PC-9 (cell line): ENCODE measurements at regions not wholly inside any gene's neighbourhood (a gene's known extent, or its start where the extent isn't known, plus 50 kb on each side); places are given as distances from the start of the nearest gene placed in this dataset.

Source experiments
- BruUV-seq: library from RNA; stranded (reverse); fragments of 400-500 nt; replicated peaks from 2 replicates; lab custom pipeline; 2021; lab: Mats Ljungman, UMichigan
- CTCF ChIA-PET: fragments of 300-600 bp; sonication (Branson Sonifier 250); formaldehyde crosslinking; loops from one replicate; lab custom pipeline; 2022; ENCODE audit warnings: antibody characterized with exemption; lab: Charles Lee
- POLR2A ChIA-PET: fragments of 300-600 bp; sonication (Branson Sonifier 250); formaldehyde crosslinking; loops from one replicate; lab custom pipeline; 2022; ENCODE audit warnings: antibody characterized with exemption; ENCODE audit not compliant: unreplicated experiment; lab: Charles Lee
- DNase-seq, 2 experiments: peaks; one replicate each; pipeline versions ENCODE4 v3.0.0 to v3.0.0-alpha.2; 2015 to 2022; ENCODE audit warnings: mixed read lengths in 1 of 2
- H2AFZ ChIP-seq: fragments of 200-600 bp; sonication (generic); 2 replicates; pipeline ENCODE4 v1.8.1; 2017; ENCODE audit warnings: antibody characterized with exemption
- H3F3A ChIP-seq: fragments of 200-600 bp; sonication (generic); 2 replicates; pipeline ENCODE4 v1.8.1; 2017; ENCODE audit warnings: antibody characterized with exemption, mild to moderate bottlenecking, low read depth; ENCODE audit not compliant: insufficient read depth
- H3K27ac ChIP-seq: fragments of 200-600 bp; sonication (generic); 2 replicates; pipeline ENCODE4 v1.6.1; 2016; ENCODE audit warnings: mixed run types
- H3K27me3 ChIP-seq: fragments of 200-600 bp; sonication (generic); 2 replicates; pipeline ENCODE4 v1.6.1; 2016; ENCODE audit warnings: low read depth, mixed run types; ENCODE audit not compliant: insufficient read depth
- H3K36me3 ChIP-seq: fragments of 200-600 bp; sonication (generic); 2 replicates; pipeline ENCODE4 v1.6.1; 2016; ENCODE audit warnings: low read depth, mixed run types
- H3K4me1 ChIP-seq: fragments of 200-600 bp; sonication (generic); replicated peaks from 2 replicates; pipeline ENCODE4 v1.6.1; 2016; ENCODE audit warnings: mixed run types; ENCODE audit not compliant: insufficient read depth
- H3K4me2 ChIP-seq: fragments of 200-600 bp; sonication (generic); 2 replicates; pipeline ENCODE4 v1.6.1; 2017; ENCODE audit warnings: mixed run types
- H3K4me3 ChIP-seq: fragments of 200-600 bp; sonication (generic); 2 replicates; pipeline ENCODE4 v1.6.1; 2016; ENCODE audit warnings: mixed run types
- H3K79me2 ChIP-seq: fragments of 200-600 bp; sonication (generic); 2 replicates; pipeline ENCODE4 v1.6.1; 2017; ENCODE audit warnings: low read depth, mixed run types
- H3K9me2 ChIP-seq: fragments of 200-600 bp; sonication (generic); 2 replicates; pipeline ENCODE4 v1.8.1; 2017; ENCODE audit warnings: mild to moderate bottlenecking; ENCODE audit not compliant: insufficient read depth
- H3K9me3 ChIP-seq: fragments of 200-600 bp; sonication (generic); 2 replicates; pipeline ENCODE4 v1.8.1; 2016; ENCODE audit warnings: low read depth; ENCODE audit not compliant: insufficient read depth
- H4K20me1 ChIP-seq: fragments of 200-600 bp; sonication (generic); 2 replicates; pipeline ENCODE4 v1.8.1; 2017; ENCODE audit not compliant: insufficient read depth
- EZH2 ChIP-seq: fragments of 200-600 bp; sonication (generic); IDR thresholded peaks from 2 replicates; pipeline ENCODE4 v1.8.0; 2017; ENCODE audit warnings: antibody characterized with exemption, low read depth
- intact Hi-C: fragments of 100-400 bp; cut with micrococcal nuclease; formaldehyde crosslinking; loops from one replicate; pipeline ENCODE4 v1.10.0; 2022; ENCODE audit not compliant: unreplicated experiment
- TF ChIP-seq, protein P1 (sequence below): fragments of 200-600 bp; sonication (generic); conservative IDR thresholded peaks from 2 replicates; pipeline ENCODE4 v1.6.1; 2017; ENCODE audit warnings: mixed run types, antibody characterized with exemption, mild to moderate bottlenecking, moderate library complexity

DNA sequence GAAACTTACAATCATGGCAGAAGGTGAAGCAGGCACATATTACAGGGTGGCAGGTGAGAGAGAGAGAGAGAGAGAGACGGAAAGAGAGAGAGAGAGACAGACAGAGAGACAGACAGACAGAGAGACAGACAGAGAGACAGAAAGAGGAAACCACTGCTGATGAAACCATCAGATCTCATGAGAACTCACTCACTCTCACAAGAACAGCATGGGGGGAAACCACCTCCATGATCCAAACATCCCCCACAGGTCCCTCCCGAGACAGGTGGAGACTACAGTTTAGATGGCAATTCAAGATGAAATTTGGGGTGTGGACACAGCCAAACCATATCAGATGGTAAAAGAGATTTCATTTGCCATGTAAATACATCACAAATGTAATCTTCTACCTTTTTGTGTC is 708.1 kb downstream of the MRPL39 start:
- H3K27me3 ChIP-seq, result no peaks in the 10 kb centered on the region
- BruUV-seq, result no TSS peak
- POLR2A ChIA-PET, result no interaction called here
- no peaks in the 10 kb centered on the region for H3K79me2 ChIP-seq
- no peaks in the 10 kb centered on the region for H3F3A ChIP-seq
- H4K20me1 ChIP-seq, result no peaks in the 10 kb centered on the region
- no peak overlapping the region for H3K4me2 ChIP-seq
- H3K27ac ChIP-seq, result no peak overlapping the region
- TF ChIP-seq EZH2, result no peak
- TF ChIP-seq, protein P1, sequence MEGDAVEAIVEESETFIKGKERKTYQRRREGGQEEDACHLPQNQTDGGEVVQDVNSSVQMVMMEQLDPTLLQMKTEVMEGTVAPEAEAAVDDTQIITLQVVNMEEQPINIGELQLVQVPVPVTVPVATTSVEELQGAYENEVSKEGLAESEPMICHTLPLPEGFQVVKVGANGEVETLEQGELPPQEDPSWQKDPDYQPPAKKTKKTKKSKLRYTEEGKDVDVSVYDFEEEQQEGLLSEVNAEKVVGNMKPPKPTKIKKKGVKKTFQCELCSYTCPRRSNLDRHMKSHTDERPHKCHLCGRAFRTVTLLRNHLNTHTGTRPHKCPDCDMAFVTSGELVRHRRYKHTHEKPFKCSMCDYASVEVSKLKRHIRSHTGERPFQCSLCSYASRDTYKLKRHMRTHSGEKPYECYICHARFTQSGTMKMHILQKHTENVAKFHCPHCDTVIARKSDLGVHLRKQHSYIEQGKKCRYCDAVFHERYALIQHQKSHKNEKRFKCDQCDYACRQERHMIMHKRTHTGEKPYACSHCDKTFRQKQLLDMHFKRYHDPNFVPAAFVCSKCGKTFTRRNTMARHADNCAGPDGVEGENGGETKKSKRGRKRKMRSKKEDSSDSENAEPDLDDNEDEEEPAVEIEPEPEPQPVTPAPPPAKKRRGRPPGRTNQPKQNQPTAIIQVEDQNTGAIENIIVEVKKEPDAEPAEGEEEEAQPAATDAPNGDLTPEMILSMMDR, result no peak
- no peak for DNase-seq
- no peaks in the 10 kb centered on the region for H3K9me2 ChIP-seq
- no peak overlapping the region for H3K4me3 ChIP-seq
- intact Hi-C loops, result no loop called here
- no peaks in the 10 kb centered on the region for H3K9me3 ChIP-seq
- H3K4me1 ChIP-seq, result no peaks in the 10 kb centered on the region
- H3K36me3 ChIP-seq, result no peaks in the 10 kb centered on the region
- CTCF ChIA-PET, result no interaction called here
- no peak overlapping the region for H2AFZ ChIP-seq

DNA sequence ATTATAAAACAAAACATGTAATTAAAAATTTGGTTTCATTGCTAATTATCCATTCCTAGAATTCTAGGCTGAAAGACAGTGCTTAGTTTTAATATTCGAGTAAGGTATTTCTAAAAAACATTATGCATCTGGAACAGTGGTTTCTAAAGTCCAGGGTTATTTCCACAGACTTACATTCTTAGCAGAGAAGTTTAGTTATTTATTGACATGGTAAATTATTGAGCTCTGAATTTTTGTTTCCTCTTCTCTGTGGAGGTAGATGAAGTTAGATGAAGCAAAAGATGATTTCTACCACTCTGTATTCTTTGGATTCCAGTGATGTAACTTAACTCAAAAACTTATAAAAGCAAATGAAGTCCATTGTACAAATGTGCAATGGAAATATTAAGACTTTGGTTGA is 709.4 kb downstream of the MRPL39 start:
- CTCF ChIA-PET, result no interaction called here
- H4K20me1 ChIP-seq, result no peaks in the 10 kb centered on the region
- intact Hi-C loops, result no loop called here

DNA sequence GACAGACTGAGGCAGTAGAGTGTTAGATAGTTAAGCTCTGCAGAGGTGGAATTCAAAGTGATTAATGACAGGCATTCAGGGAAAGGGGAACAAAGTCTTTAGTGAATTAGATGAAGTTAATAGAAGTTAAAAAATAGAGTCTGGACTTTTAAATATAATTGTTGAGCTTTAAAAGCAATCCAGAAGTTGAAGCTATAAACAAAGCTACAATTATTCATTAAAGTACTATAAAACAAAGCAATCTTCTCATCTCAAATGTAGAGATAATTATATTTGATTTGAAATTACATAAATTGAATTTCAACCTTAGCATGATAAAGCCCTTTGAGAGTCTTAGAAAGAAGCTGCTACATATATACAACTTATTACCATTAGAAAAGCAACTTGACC is 710.6 kb downstream of the MRPL39 start:
- no TSS peak for BruUV-seq
- no peak for DNase-seq
- H3K27ac ChIP-seq, result no peak overlapping the region
- ChIA-PET POLR2A (no interaction called here), CTCF (no interaction called here)
- H3K4me3 ChIP-seq, result no peak overlapping the region
- H3K27me3 ChIP-seq, result no peaks in the 10 kb centered on the region
- no peak overlapping the region for H3K4me2 ChIP-seq
- H3K4me1 ChIP-seq, result no peaks in the 10 kb centered on the region
- H2AFZ ChIP-seq, result no peak overlapping the region
- no peaks in the 10 kb centered on the region for H3K79me2 ChIP-seq
- H4K20me1 ChIP-seq, result no peaks in the 10 kb centered on the region
- intact Hi-C loops, result no loop called here
- TF ChIP-seq EZH2, result no peak
- TF ChIP-seq, protein P1, result no peak
- H3K9me3 ChIP-seq, result no peaks in the 10 kb centered on the region
- H3F3A ChIP-seq, result no peaks in the 10 kb centered on the region
- no peaks in the 10 kb centered on the region for H3K36me3 ChIP-seq
- H3K9me2 ChIP-seq, result no peaks in the 10 kb centered on the region

More for the DNA sequence above, 709.4 kb downstream of the MRPL39 start:
- BruUV-seq, result no TSS peak
- no peaks in the 10 kb centered on the region for H3K79me2 ChIP-seq
- POLR2A ChIA-PET, result no interaction called here
- H3K36me3 ChIP-seq, result no peaks in the 10 kb centered on the region
- no peaks in the 10 kb centered on the region for H3F3A ChIP-seq
- H3K27ac ChIP-seq, result no peak overlapping the region
- H3K4me3 ChIP-seq, result no peak overlapping the region
- DNase-seq, result no peak
- TF ChIP-seq, protein P1, result no peak
- no peak for TF ChIP-seq EZH2
- no peaks in the 10 kb centered on the region for H3K9me3 ChIP-seq
- no peaks in the 10 kb centered on the region for H3K27me3 ChIP-seq
- no peaks in the 10 kb centered on the region for H3K4me1 ChIP-seq
- no peak overlapping the region for H2AFZ ChIP-seq
- H3K4me2 ChIP-seq, result no peak overlapping the region
- H3K9me2 ChIP-seq, result no peaks in the 10 kb centered on the region
